Stimulated activated CD8-positive, alpha-beta memory T cell treated with anti-CD3 and anti-CD28 coated beads, Interleukin-15, amount 100 ng/mL, for 4 hours (primary cell): ENCODE measurements at regions not wholly inside any gene's neighbourhood (a gene's known extent, or its start where the extent isn't known, plus 50 kb on each side); places are given as distances from the start of the nearest gene placed in this dataset.

Source experiments
- DNase-seq, 2 donors: peaks; one replicate each; pipeline ENCODE4 v3.0.0-alpha.2; 2020; ENCODE audit warnings: low read depth in 2 of 2

- no peak for DNase-seq
Measured at GRCh38 chr19:29372461-29372860, 153.3 kb upstream of the VSTM2B start.

- DNase-seq, result no peak
Measured at GRCh38 chr19:29372921-29373797, 152.6 kb upstream of the VSTM2B start.

- DNase-seq, result no peak
Measured at GRCh38 chr19:29375429-29376119, 150.2 kb upstream of the VSTM2B start.

DNA sequence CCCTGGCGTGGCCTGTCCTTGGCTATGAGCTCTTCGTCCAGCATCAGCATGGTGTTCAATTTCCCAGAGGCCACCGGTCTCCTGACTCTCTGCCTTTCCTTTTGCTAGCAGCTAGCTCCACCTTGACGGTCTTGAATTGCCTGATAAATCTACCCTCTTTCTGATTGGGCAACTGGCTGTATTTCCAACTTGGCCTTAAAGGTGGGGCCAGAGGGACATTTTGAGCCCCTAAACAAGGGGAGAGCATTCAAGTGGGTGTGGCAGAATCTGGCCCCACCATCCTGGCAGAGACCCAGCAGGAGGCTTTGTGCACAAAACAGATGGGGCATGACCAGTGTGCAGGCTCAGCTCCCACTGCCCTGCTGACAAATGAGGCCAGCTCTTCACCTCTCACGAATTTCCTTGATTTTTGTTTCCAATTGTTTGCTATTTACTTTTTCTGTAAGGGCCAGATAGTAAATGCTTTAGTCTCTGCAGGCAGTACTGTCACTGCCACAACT, 148.9 kb upstream of the VSTM2B start:
- no peak for DNase-seq

GRCh38 chr19:29378126-29378525, 147.7 kb upstream of the VSTM2B start:
- no peak for DNase-seq

DNA sequence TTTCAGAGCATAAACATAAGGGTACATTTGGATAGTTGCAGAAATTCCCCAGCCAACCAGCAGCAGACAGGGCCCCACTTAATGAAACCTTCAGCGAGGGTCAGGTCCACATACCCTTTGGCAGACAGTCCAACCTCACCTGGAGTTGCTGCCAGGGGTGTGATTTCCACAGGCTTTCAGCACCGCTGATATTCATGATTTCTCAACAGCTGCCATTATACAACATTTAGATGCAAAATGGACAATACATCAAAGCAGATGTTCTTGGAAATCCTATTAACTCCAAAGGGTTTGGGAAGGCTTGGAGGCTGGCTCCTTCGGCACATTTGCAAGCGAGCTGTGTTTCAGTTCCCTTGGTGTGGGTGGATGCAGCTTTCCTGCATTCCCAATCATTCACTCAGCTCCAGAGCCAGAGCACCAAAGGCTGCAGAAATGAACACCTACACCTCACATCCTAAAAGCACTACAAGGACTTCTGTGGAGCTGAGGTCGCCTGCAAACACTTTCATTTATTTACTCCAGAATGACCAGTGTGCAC, 147.2 kb upstream of the VSTM2B start:
- no peak for DNase-seq

- no peak for DNase-seq
Measured at GRCh38 chr19:29379257-29380021, 146.4 kb upstream of the VSTM2B start.

DNA sequence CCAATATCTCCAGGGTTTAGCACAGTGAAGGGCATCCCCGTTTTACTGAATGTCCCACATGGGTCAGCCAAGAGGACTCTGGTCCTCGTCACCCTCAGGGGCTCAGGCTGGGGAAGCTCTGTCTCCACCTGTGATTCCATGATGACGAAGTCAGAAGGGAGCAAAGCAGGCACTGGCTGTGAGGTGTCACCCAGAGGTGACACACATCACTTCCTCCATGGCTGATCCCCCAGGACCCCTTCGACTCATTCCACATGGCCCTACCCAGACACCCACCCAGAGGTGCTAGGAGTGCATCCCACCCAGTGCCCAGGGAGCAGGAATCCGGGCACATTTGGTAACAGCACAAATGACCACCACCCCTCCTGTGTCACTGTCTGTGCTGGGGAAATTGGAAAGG, 145.2 kb upstream of the VSTM2B start:
- DNase-seq, result no peak

- DNase-seq, result no peak
Measured at GRCh38 chr19:29381353-29382203, 144.2 kb upstream of the VSTM2B start.

DNA sequence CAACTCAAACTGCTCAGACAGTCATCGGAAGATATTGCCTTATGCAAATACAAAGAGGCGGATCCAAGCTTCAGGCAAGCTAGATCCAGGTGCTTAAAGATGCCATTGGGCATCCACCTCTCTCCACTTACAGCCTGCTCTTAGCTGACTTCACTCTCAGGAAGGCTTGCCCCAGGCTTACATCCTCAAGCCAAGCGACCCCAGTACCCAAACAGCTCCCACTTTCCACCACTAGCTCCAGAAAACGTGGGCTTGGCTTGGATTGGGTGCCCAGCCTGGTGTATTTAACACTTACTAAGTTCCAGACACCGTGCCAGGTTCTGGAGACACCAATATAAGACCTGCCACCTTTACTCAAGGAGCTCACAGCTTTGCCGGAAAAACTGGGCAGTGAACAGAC, 142.1 kb upstream of the VSTM2B start:
- no peak for DNase-seq

- DNase-seq, result no peak
Measured at GRCh38 chr19:29384656-29385055, 141.1 kb upstream of the VSTM2B start.

DNA sequence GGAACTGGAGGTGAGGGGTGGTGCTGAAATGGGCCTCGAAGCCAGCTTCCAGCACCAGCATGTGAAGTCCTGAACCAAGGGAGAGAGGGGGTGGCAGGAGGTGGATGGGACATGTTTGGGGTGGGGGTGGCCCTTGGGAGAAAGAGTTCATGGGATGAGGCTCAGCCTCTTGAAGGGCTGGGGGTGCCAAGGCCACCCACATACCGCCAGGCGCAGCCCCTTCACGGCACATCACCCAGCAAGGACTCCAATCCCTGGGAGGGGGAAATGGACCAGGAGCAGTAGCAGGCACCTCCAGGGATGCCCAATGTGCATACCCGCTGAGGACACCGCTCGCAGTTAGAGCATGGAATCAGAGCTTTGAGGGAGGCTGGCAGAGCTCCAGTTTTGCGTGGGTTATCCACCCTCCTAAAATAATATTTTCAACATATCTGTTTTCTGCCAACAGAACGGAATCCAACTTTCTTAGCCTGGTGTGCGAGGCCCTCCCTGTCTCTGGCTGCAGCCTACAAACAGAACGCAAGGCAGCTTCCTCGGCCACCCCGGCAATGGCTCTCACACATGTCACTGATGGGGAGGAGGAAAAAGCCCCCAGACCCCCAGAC, 140.5 kb upstream of the VSTM2B start:
- no peak for DNase-seq

- no peak for DNase-seq
Measured at GRCh38 chr19:29386970-29387369, 138.8 kb upstream of the VSTM2B start.

GRCh38 chr19:29387586-29387985, 138.2 kb upstream of the VSTM2B start:
- DNase-seq, result no peak

GRCh38 chr19:29389495-29389894, 136.3 kb upstream of the VSTM2B start:
- DNase-seq, result no peak

- no peak for DNase-seq
Measured at GRCh38 chr19:29390742-29391141, 135.1 kb upstream of the VSTM2B start.

GRCh38 chr19:29393915-29394460, 131.8 kb upstream of the VSTM2B start:
- DNase-seq, result no peak

- DNase-seq, result no peak
Measured at GRCh38 chr19:29395111-29395733, 130.6 kb upstream of the VSTM2B start.

DNA sequence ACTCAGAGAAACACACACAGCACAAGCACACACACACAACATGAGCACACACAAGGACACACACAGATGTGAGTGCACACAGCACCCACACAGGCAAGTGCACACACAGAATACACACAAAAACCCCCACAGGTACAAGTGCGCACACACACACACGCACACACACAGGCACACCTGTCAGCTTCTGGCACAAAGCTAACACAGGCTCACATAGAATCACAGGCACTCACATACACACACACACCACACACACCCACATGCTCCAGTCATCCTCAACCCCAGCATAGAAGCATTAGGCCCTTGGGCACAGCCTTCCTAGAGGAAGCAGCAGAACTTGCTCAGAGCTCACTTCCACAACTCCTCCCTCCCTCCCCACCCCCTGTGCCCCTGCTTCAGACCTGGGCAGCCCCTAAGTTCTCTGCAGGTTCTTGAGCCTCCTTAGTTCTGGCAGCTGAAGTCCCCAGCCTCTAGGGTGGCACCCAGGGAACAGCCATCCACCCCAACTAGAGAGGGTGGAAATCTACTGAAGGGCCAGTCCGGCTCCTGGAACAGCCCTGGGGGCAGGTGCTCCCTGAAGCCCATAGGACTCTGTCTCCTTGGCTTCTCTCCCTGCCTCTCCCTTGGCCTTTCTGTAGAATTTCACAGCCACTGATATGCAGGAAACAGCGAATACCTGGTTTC, 129.9 kb upstream of the VSTM2B start:
- no peak for DNase-seq
